Peyer's patch (tissue), 4 donors: ENCODE measurements at regions not wholly inside any gene's neighbourhood (a gene's known extent, or its start where the extent isn't known, plus 50 kb on each side); places are given as distances from the start of the nearest gene placed in this dataset.

Experiments
- POLR2A ChIP-seq, 2 donors: fragments of 450-650 bp; IDR thresholded peaks; one replicate each; pipeline ENCODE4 v1.5.1; 2017; ENCODE audit warnings: antibody characterized with exemption in 2 of 2, mild to moderate bottlenecking in 2 of 2, moderate library complexity in 2 of 2
- TF ChIP-seq, protein P1 (sequence below), 6 experiments: fragments of 450-650 bp in 4 of 6; fragments of 200-600 bp in 2 of 6; sonication (generic) in 1 of 6; IDR thresholded peaks; one replicate each; pipeline ENCODE4 v1.5.1; 2017 to 2019; ENCODE audit warnings: antibody characterized with exemption in 6 of 6, mild to moderate bottlenecking in 3 of 6, moderate library complexity in 1 of 6

DNA sequence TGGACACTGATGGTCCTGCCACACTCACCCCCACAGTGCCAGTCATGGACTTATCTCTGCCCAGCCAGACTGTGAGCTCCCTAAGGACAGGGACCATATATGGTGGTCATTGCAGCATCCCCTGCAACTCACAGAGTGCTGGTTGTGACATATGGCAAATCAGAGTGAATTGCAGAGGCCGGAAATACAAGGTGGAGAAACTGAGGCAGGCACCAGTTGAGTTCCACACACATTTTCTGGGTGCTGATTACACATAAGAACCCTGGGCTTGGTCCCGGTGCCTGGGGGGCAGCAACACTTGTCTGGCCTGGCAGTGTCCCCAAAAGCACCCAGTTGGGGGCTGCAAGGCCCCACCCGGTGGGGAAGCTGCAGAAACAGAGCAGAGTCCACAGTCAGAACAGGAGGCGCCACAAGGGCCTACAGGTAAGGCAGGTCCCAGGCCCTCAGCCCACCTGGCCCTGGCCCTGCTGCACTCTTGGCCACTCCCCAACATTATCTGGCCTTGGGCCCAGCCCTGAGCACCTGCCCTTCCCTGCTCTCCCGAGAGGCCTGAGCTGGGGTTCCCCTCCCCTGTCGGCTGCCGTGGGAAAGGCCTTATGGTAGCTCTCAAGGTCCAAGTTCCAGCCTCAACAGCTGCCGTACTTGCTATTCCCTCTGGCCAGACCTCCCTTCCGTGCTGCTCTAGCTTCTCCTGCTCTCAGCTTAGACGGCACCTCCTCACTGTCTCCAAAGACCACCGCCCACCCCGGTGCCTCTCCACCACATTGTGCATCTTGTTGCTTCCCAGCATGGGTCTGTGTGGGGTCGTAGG, 140.8 kb upstream of the PTPN1 start:
- peak in 1 of 2 donors; percentile 42 for TF ChIP-seq POLR2A (IDR thresholded peaks at IDR 0.05)
- TF ChIP-seq, protein P1, sequence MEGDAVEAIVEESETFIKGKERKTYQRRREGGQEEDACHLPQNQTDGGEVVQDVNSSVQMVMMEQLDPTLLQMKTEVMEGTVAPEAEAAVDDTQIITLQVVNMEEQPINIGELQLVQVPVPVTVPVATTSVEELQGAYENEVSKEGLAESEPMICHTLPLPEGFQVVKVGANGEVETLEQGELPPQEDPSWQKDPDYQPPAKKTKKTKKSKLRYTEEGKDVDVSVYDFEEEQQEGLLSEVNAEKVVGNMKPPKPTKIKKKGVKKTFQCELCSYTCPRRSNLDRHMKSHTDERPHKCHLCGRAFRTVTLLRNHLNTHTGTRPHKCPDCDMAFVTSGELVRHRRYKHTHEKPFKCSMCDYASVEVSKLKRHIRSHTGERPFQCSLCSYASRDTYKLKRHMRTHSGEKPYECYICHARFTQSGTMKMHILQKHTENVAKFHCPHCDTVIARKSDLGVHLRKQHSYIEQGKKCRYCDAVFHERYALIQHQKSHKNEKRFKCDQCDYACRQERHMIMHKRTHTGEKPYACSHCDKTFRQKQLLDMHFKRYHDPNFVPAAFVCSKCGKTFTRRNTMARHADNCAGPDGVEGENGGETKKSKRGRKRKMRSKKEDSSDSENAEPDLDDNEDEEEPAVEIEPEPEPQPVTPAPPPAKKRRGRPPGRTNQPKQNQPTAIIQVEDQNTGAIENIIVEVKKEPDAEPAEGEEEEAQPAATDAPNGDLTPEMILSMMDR (IDR thresholded peaks at IDR 0.05): peak in 2 of 6 experiments; percentile 46 to 69
